Kidney capillary endothelial cell (primary cell): ENCODE measurements at regions not wholly inside any gene's neighbourhood (a gene's known extent, or its start where the extent isn't known, plus 50 kb on each side); places are given as distances from the start of the nearest gene placed in this dataset.

Source experiments
- DNase-seq: peaks from one replicate; pipeline ENCODE4 v3.0.0-alpha.2; 2018; ENCODE audit warnings: low spot score

- no peak for DNase-seq
Observed at GRCh38 chr3:21357241-21357640, 393.8 kb downstream of the ZNF385D start.

GRCh38 chr3:21356402-21356801 lies 394.6 kb downstream of the ZNF385D start:
- no peak for DNase-seq

- no peak for DNase-seq
Observed at GRCh38 chr3:21345382-21345976, 405.5 kb downstream of the ZNF385D start.

- no peak for DNase-seq
Observed at GRCh38 chr3:21331857-21332256, 419.2 kb downstream of the ZNF385D start.

GRCh38 chr3:21331321-21331720 lies 419.7 kb downstream of the ZNF385D start:
- no peak for DNase-seq

GRCh38 chr3:21330293-21330692 lies 420.7 kb downstream of the ZNF385D start:
- no peak for DNase-seq

DNA sequence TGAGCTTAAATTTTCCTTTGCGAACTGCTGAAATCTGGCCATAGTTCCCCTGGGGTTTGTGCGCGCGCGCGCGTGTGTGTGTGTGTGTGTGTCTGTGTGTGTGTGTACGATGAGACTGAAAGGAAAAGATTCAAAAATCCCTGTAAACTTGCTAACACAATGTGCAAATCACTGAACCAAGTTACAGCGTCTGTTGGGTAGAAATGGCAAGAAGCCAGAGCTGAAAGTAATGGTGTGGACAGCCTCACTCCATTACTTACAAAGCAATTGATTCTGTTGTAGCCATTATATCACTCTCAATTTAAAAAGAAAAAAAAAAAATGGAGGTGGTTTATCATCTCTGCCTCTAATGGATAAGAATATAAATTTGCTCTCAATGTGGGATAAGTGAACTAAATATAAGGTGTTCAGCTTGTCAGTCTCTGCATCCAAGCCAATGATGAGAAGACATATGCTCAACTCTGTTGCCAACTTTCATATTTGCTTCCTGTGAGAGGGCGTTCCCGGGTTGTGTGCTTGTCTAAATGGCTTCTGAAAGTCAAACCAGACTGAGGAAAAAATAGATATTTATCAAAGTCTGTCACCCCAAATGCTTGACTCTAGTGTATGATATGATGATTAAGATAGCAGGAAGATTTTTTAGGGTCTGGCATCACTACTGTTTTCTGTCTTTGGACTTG lies 422.2 kb downstream of the ZNF385D start:
- DNase-seq: no peak

DNA sequence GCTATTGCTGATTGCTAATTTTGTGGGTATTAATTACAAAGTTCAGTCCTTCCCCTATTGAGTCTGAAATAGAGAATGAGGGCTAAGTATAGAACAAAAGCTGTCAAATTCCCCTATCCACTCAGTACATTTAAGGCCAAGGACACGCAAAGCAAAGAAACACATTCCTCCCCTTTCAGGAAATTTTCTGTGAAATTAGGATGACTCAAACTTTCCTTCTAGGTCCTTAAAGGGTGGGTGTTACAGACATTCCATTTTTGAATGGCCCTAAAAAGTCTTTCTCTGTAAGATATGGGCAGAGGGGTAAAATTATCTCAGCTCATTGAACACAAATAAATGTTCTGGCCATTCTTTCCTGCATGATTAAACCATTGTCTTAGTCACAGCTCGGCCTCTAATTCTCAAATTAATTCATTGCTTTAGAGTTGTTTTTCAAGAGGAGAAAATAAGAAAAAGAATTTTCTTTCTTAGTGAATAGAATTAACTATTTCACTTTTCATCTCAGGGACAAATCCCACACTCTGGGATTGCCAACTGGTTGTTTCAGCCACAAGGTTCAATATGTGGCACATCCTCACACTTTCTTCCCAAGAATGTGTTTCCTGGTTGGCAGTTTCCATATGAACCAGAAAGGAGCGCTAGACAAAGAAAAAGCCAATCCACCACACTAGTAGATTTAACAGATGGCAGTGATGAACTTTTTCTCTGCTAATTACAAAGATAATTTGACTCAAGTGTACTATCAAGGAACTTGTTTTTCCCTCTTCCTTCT lies 424.1 kb downstream of the ZNF385D start:
- no peak for DNase-seq

GRCh38 chr3:21314688-21315087 lies 436.3 kb downstream of the ZNF385D start:
- DNase-seq: no peak

GRCh38 chr3:21310891-21311290 lies 440.1 kb downstream of the ZNF385D start:
- DNase-seq: no peak

GRCh38 chr3:21310161-21310560 lies 440.8 kb downstream of the ZNF385D start:
- DNase-seq: no peak

- no peak for DNase-seq
Observed at GRCh38 chr3:21297304-21297703, 453.7 kb downstream of the ZNF385D start.

- no peak for DNase-seq
Observed at GRCh38 chr3:21294768-21295167, 456.2 kb downstream of the ZNF385D start.

GRCh38 chr3:21292971-21293370 lies 458.0 kb downstream of the ZNF385D start:
- no peak for DNase-seq

- DNase-seq: no peak
Observed at GRCh38 chr3:21290557-21290956, 460.5 kb downstream of the ZNF385D start.

DNA sequence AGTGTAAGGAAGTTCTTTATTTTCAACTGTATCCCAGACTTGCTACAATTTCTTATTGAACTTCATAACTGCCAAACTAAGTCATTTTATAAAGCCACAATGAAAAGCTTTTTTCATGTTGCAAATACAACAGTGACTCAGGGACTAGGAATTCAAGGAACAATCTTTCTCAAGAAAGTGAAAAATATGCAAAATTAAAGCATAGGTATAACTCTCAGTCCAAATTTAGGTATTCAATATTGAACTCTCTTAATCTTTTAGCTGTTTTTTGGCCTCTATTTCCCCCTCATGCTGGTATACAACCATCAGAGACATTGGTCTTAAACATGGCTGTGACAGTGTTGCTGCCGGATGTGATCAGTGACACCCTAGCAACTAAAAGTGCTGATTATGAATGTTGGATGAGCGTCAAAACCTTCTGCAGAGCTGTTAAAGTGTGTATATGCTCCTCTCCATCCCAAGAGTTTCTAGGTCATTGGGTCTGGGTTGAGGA lies 476.9 kb downstream of the ZNF385D start:
- DNase-seq: no peak

DNA sequence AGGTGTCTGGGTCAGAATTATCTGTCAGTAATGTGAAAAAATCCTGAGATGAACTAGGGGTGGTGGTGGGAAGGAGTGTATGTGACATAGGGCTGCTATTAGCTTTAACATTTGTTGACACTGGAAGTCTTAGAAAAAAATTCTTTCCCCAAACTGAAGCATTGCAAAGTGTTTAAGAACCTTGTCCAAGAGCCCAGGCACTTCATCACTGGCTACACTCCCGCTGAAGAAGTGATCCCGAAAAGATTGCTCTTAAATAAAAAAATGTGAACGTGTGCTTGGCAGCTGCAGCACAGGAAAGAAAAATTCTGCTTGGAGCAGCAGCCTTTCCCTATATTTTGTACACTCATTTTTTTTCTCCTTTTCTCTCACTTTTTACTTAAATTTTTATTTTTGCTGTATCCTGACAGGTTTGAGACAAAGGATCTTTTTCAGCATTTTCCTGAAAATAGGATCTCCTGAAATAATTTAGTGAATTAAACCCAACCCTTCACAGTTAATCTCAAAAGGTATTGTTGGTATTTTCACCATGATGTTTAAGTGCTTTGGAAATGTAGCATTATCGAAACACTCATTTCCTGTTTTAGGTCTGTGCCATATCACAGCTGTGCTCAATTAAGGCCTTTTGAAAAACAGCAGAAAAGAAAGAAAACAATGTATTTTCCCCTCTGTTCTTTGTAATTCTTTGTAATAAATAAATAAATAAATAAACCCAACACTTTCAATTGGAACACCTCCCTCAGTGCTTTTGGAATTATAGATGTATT lies 477.6 kb downstream of the ZNF385D start:
- DNase-seq: no peak

GRCh38 chr3:21271606-21272016 lies 479.4 kb downstream of the ZNF385D start:
- no peak for DNase-seq

DNA sequence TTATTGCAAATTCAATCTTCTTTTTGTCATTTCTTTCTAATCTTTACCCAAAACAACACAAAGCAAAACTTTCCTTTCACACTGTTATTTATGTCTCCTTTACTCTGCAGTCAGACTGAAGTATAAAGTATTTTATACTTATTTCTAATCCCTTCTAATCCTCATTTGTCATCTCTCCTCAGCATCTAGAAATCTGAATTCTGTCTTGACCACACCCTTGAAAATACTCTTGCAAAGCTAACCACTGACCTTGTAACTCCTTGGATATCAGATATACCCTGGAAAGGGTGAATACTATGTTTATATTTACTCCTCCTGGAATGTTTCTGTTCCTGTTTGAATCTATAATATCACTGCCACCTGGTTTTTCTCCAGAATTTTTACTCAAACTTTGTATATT lies 481.1 kb downstream of the ZNF385D start:
- DNase-seq: no peak

DNA sequence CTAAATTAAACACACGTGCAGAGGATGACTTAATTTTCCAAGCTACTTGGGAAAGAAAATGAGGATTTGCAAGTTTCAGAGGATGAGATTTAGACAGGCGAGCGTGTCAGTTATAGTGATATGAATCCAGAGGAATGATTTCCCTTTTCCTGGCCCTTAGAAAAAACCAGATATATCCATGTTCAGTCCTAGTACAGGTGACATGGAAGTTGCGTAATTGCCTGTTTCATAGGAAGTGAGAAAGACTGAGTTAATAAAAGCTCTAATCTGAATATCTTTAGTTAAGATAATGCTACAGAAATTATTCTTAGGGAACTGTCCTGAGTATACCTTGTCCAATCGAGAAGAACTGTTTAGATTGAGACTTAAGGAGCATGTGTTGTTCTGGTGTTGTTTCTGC lies 490.5 kb downstream of the ZNF385D start:
- no peak for DNase-seq

DNA sequence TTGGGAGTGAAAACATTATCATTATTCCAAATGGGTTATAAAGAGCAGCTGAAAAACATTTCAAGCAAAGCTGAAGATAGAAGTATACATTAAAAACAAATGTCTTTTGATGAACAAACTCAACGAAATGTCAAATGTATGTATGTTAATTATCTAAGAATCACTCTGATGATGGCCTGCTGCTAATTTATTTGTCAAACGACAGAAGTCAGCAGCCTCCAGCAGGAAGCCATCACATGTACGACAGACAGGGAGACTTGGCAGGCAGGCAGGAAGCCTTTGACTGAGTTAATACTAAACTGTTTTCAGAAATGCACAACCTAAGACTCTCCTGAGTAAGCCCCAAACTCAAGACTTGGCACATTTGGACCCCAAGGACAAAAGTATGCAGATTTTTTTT lies 491.1 kb downstream of the ZNF385D start:
- DNase-seq: no peak

DNA sequence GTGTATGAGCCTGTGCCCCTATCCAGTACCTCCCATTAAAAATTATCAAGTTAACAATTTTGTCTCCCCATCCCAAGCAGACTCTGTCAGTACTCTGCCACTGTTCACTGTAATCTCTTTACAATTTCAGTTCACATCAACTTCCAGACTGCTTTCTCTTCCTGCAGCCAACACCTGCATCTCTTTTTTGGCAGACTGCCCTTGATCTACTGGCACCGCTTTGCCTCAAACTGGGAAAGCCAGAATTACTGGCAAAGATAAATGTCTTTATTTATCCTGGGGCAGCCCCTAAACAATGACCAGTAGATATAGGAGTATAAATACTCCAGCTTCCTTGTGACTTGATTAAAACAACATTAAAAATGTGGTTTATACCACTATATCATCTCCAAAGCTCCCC lies 494.1 kb downstream of the ZNF385D start:
- no peak for DNase-seq
